Stimulated activated CD8-positive, alpha-beta memory T cell treated with anti-CD3 and anti-CD28 coated beads, Interleukin-2, amount 100 ng/mL, for 1 hour (primary cell): ENCODE measurements at regions not wholly inside any gene's neighbourhood (a gene's known extent, or its start where the extent isn't known, plus 50 kb on each side); places are given as distances from the start of the nearest gene placed in this dataset.

Experiments used
- DNase-seq, 2 donors: peaks; one replicate each; pipeline ENCODE4 v3.0.0-alpha.2; 2020; ENCODE audit warnings: low read depth in 2 of 2

- DNase-seq, result no peak
These were observed 66.7 kb downstream of the CD164 start for GRCh38 chr6:109315341-109316110.

- DNase-seq, result no peak
These were observed 68.0 kb downstream of the CD164 start for GRCh38 chr6:109314313-109314712.

- no peak for DNase-seq
These were observed 69.1 kb downstream of the CD164 start for GRCh38 chr6:109313139-109313538.

GRCh38 chr6:109311471-109311870 lies 70.8 kb downstream of the CD164 start:
- no peak for DNase-seq

- DNase-seq, result no peak
These were observed 72.3 kb downstream of the CD164 start for GRCh38 chr6:109309917-109310316.

GRCh38 chr6:109308018-109308492 lies 74.2 kb downstream of the CD164 start:
- DNase-seq, result peak in 1 of 2 donors; percentile 8

- no peak for DNase-seq
These were observed 75.5 kb downstream of the CD164 start for GRCh38 chr6:109306733-109307132.

GRCh38 chr6:109305028-109305427 lies 77.2 kb downstream of the CD164 start:
- no peak for DNase-seq

- no peak for DNase-seq
These were observed 77.8 kb downstream of the CD164 start for GRCh38 chr6:109304284-109305015.

GRCh38 chr6:109303640-109304283 lies 78.5 kb downstream of the CD164 start:
- no peak for DNase-seq

GRCh38 chr6:109303164-109303563 lies 79.1 kb downstream of the CD164 start:
- DNase-seq, result no peak

- DNase-seq, result no peak
These were observed 80.1 kb downstream of the CD164 start for GRCh38 chr6:109302176-109302575.

GRCh38 chr6:109301418-109301817 lies 80.8 kb downstream of the CD164 start:
- DNase-seq, result no peak

GRCh38 chr6:109300874-109301273 lies 81.4 kb downstream of the CD164 start:
- no peak for DNase-seq

GRCh38 chr6:109299776-109300564 lies 82.3 kb downstream of the CD164 start:
- DNase-seq, result no peak

GRCh38 chr6:109299265-109299607 lies 83.0 kb downstream of the CD164 start:
- no peak for DNase-seq

- DNase-seq, result no peak
These were observed 83.5 kb downstream of the CD164 start for GRCh38 chr6:109298605-109299264.

GRCh38 chr6:109297406-109298110 lies 84.7 kb downstream of the CD164 start:
- DNase-seq, result no peak

GRCh38 chr6:109296971-109297372 lies 85.3 kb downstream of the CD164 start:
- DNase-seq, result no peak

- DNase-seq, result no peak
These were observed 85.8 kb downstream of the CD164 start for GRCh38 chr6:109296452-109296851.

- DNase-seq, result no peak
These were observed 86.5 kb downstream of the CD164 start for GRCh38 chr6:109295774-109296156.
